ENCODE measurements at regions not wholly inside any gene's neighbourhood (a gene's known extent, or its start where the extent isn't known, plus 50 kb on each side); places are given as distances from the start of the nearest gene placed in this dataset.
"Not testable (repeated sequence)": the region's sequence is repeated elsewhere in the genome, so short reads cannot be mapped to it uniquely, and the experiment has no call there.

GRCh38 chr12:90485560-90485959 lies 469.4 kb downstream of the CCER1 start:
- in situ Hi-C loops (cut with HindIII; ENCODE audit: low pct_ligation_motif_present, low pct_unique_long_range_greater_than_20kb, low sequenced_read_pairs), result no loop called here

GRCh38 chr12:90484094-90484493 lies 470.9 kb downstream of the CCER1 start:
- no peak for DNase-seq
- in situ Hi-C loops (cut with HindIII; ENCODE audit: low pct_ligation_motif_present, low pct_unique_long_range_greater_than_20kb, low sequenced_read_pairs), result no loop called here

More at GRCh38 chr12:90485560-90485959, 469.4 kb downstream of the CCER1 start:
- no peak for DNase-seq

GRCh38 chr12:90481748-90482147 lies 473.2 kb downstream of the CCER1 start:
- in situ Hi-C loops (cut with HindIII; ENCODE audit: low pct_ligation_motif_present, low pct_unique_long_range_greater_than_20kb, low sequenced_read_pairs), result no loop called here
- DNase-seq, result no peak

GRCh38 chr12:90479237-90479636 lies 475.7 kb downstream of the CCER1 start:
- no peak for DNase-seq
- in situ Hi-C loops (cut with HindIII; ENCODE audit: low pct_ligation_motif_present, low pct_unique_long_range_greater_than_20kb, low sequenced_read_pairs), result no loop called here

- DNase-seq, result no peak
- in situ Hi-C loops (cut with HindIII; ENCODE audit: low pct_ligation_motif_present, low pct_unique_long_range_greater_than_20kb, low sequenced_read_pairs), result no loop called here
Observed at GRCh38 chr12:90473831-90474230, 481.1 kb downstream of the CCER1 start.

- in situ Hi-C loops (cut with HindIII; ENCODE audit: low pct_ligation_motif_present, low pct_unique_long_range_greater_than_20kb, low sequenced_read_pairs), result no loop called here
- DNase-seq, result no peak
Observed at GRCh38 chr12:90460681-90461080, 494.3 kb downstream of the CCER1 start.

GRCh38 chr12:90456248-90456647 lies 498.7 kb downstream of the CCER1 start:
- no peak for DNase-seq
- in situ Hi-C loops (cut with HindIII; ENCODE audit: low pct_ligation_motif_present, low pct_unique_long_range_greater_than_20kb, low sequenced_read_pairs), result no loop called here

GRCh38 chr12:90455756-90456155 lies 499.2 kb downstream of the CCER1 start:
- in situ Hi-C loops (cut with HindIII; ENCODE audit: low pct_ligation_motif_present, low pct_unique_long_range_greater_than_20kb, low sequenced_read_pairs), result no loop called here
- DNase-seq, result no peak

GRCh38 chr12:90449611-90450010 lies 505.4 kb downstream of the CCER1 start:
- in situ Hi-C loops (cut with HindIII; ENCODE audit: low pct_ligation_motif_present, low pct_unique_long_range_greater_than_20kb, low sequenced_read_pairs), result no loop called here
- no peak for DNase-seq

- DNase-seq; in situ Hi-C loops (cut with HindIII; ENCODE audit: low pct_ligation_motif_present, low pct_unique_long_range_greater_than_20kb, low sequenced_read_pairs): not testable (repeated sequence)
Observed at GRCh38 chr12:90443466-90443865, 511.5 kb downstream of the CCER1 start.

GRCh38 chr12:90441431-90441830 lies 513.5 kb downstream of the CCER1 start:
- in situ Hi-C loops (cut with HindIII; ENCODE audit: low pct_ligation_motif_present, low pct_unique_long_range_greater_than_20kb, low sequenced_read_pairs), result no loop called here
- no peak for DNase-seq

- no peak for DNase-seq
- in situ Hi-C loops (cut with HindIII; ENCODE audit: low pct_ligation_motif_present, low pct_unique_long_range_greater_than_20kb, low sequenced_read_pairs), result no loop called here
Observed at GRCh38 chr12:90428881-90429280, 526.1 kb downstream of the CCER1 start.

GRCh38 chr12:90428465-90428864 lies 526.5 kb downstream of the CCER1 start:
- DNase-seq, result no peak
- in situ Hi-C loops (cut with HindIII; ENCODE audit: low pct_ligation_motif_present, low pct_unique_long_range_greater_than_20kb, low sequenced_read_pairs), result no loop called here

GRCh38 chr12:90423965-90424364 lies 531.0 kb downstream of the CCER1 start:
- in situ Hi-C loops (cut with HindIII; ENCODE audit: low pct_ligation_motif_present, low pct_unique_long_range_greater_than_20kb, low sequenced_read_pairs), result no loop called here
- no peak for DNase-seq

GRCh38 chr12:90410962-90411361 lies 544.0 kb downstream of the CCER1 start:
- DNase-seq, result no peak
- in situ Hi-C loops (cut with HindIII; ENCODE audit: low pct_ligation_motif_present, low pct_unique_long_range_greater_than_20kb, low sequenced_read_pairs), result no loop called here

GRCh38 chr12:90407841-90408240 lies 547.1 kb downstream of the CCER1 start:
- in situ Hi-C loops (cut with HindIII; ENCODE audit: low pct_ligation_motif_present, low pct_unique_long_range_greater_than_20kb, low sequenced_read_pairs), result no loop called here
- no peak for DNase-seq

GRCh38 chr12:90404071-90404470 lies 550.9 kb downstream of the CCER1 start:
- DNase-seq, result no peak
- in situ Hi-C loops (cut with HindIII; ENCODE audit: low pct_ligation_motif_present, low pct_unique_long_range_greater_than_20kb, low sequenced_read_pairs), result no loop called here

- DNase-seq, result no peak
- in situ Hi-C loops (cut with HindIII; ENCODE audit: low pct_ligation_motif_present, low pct_unique_long_range_greater_than_20kb, low sequenced_read_pairs), result no loop called here
Observed at GRCh38 chr12:90401185-90401584, 553.8 kb downstream of the CCER1 start.

GRCh38 chr12:90399357-90399756 lies 555.6 kb downstream of the CCER1 start:
- no peak for DNase-seq
- in situ Hi-C loops (cut with HindIII; ENCODE audit: low pct_ligation_motif_present, low pct_unique_long_range_greater_than_20kb, low sequenced_read_pairs), result no loop called here

- no peak for DNase-seq
- in situ Hi-C loops (cut with HindIII; ENCODE audit: low pct_ligation_motif_present, low pct_unique_long_range_greater_than_20kb, low sequenced_read_pairs), result no loop called here
Observed at GRCh38 chr12:90398285-90398836, 556.6 kb downstream of the CCER1 start.

GRCh38 chr12:90396556-90396955 lies 558.4 kb downstream of the CCER1 start:
- in situ Hi-C loops (cut with HindIII; ENCODE audit: low pct_ligation_motif_present, low pct_unique_long_range_greater_than_20kb, low sequenced_read_pairs), result no loop called here

More at GRCh38 chr12:90396556-90396955, 558.4 kb downstream of the CCER1 start:
- no peak for DNase-seq

All from ACHN (cell line).